Bronchial epithelial cell (primary cell): ENCODE measurements at regions not wholly inside any gene's neighbourhood (a gene's known extent, or its start where the extent isn't known, plus 50 kb on each side); places are given as distances from the start of the nearest gene placed in this dataset.

Experiments
- DNase-seq: peaks from one replicate; pipeline ENCODE4 v3.0.0-alpha.2; 2010; ENCODE audit warnings: low read depth
- FAIRE-seq: peaks from 2 replicates; lab custom pipeline; 2011; peaks lifted over from hg19 to GRCh38; lab: Jason Lieb, UNC
- H3K27me3 ChIP-seq: 2 replicates; pipeline ENCODE4 v1.5.1; 2011; ENCODE audit warnings: low read length; ENCODE audit not compliant: control insufficient read depth, insufficient read depth
- H3K36me3 ChIP-seq: 2 replicates; pipeline ENCODE4 v1.5.1; 2011; ENCODE audit warnings: low read length; ENCODE audit not compliant: control insufficient read depth, insufficient read depth
- H3K4me3 ChIP-seq: 2 replicates; pipeline ENCODE4 v1.5.1; 2011; ENCODE audit warnings: mild to moderate bottlenecking, low read depth, low read length, control low read depth
- CTCF ChIP-seq: IDR thresholded peaks from 2 replicates; pipeline ENCODE4 v1.5.1; 2011; ENCODE audit warnings: mild to moderate bottlenecking, moderate library complexity, low read length, control low read depth, inconsistent platforms; ENCODE audit not compliant: insufficient read depth, severe bottlenecking

- DNase-seq = peak; percentile 83
- Histone ChIP-seq H3K27me3 (no peaks in the 10 kb centered on the region), H3K36me3 (no peaks in the 10 kb centered on the region), H3K4me3 (no peak overlapping the region)
- no peak for TF ChIP-seq CTCF
- FAIRE-seq = no peak
Observed at GRCh38 chr2:64905338-64906024, 83.7 kb upstream of the SLC1A4 start.

DNA sequence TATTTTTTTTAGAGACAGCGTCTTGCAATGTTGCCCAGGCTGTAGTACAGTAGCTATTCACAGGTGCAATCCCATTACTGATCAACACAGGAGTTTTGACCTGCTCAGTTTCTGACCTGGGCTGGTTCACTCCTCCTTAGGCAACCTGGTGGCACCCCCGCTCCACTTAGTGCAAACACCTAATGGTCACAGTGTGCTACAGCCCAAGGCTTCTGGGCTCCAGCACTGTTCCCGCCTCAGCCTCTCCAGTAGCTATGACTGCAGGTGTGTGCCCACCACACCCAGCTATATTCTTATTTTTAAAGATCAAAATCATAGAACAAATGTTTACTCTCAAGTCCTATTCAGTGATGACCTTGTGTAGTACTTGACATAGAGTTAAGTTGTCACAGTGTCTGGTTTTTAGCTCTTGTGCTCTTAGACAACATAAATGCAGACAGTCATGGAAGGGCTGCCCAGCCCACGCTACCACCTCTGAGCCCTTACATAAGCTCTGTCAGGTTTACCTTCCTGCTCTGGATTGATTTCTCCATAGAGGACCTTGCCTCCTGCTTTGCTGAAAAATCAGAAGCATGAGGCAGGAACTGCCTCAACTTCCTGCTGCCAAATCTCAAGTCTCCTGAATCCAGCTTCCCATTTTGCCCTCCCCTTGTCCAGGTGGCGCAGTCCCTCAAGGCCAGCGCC is 82.2 kb upstream of the SLC1A4 start:
- Histone ChIP-seq H3K27me3 (no peaks in the 10 kb centered on the region), H3K36me3 (no peaks in the 10 kb centered on the region), H3K4me3 (no peak overlapping the region)
- FAIRE-seq (no peak), DNase-seq (no peak)
- TF ChIP-seq CTCF = no peak

- DNase-seq (no peak), FAIRE-seq (no peak)
- Histone ChIP-seq H3K27me3 (no peaks in the 10 kb centered on the region), H3K36me3 (no peaks in the 10 kb centered on the region), H3K4me3 (no peak overlapping the region)
- no peak for TF ChIP-seq CTCF
Observed at GRCh38 chr2:64908406-64908805, 80.8 kb upstream of the SLC1A4 start.

GRCh38 chr2:64910523-64910922 is 78.7 kb upstream of the SLC1A4 start:
- FAIRE-seq = no peak

GRCh38 chr2:64910972-64911433 is 78.2 kb upstream of the SLC1A4 start:
- no peak for FAIRE-seq
- H3K27me3 ChIP-seq = no peaks in the 10 kb centered on the region

More at GRCh38 chr2:64910523-64910922, 78.7 kb upstream of the SLC1A4 start:
- no peak for TF ChIP-seq CTCF
- H3K36me3 ChIP-seq = no peaks in the 10 kb centered on the region
- no peak for DNase-seq
- no peak overlapping the region for H3K4me3 ChIP-seq
- H3K27me3 ChIP-seq = no peaks in the 10 kb centered on the region

More at GRCh38 chr2:64910972-64911433, 78.2 kb upstream of the SLC1A4 start:
- TF ChIP-seq CTCF = no peak
- Histone ChIP-seq H3K36me3 (no peaks in the 10 kb centered on the region), H3K4me3 (no peak overlapping the region)
- DNase-seq = no peak
